ENCODE measurements at regions not wholly inside any gene's neighbourhood (a gene's known extent, or its start where the extent isn't known, plus 50 kb on each side); places are given as distances from the start of the nearest gene placed in this dataset.

GRCh38 chr1:80072563-80072962, 1066.0 kb upstream of the ADGRL4 start:
- no peak for DNase-seq

GRCh38 chr1:80066060-80066459, 1059.5 kb upstream of the ADGRL4 start:
- DNase-seq, result no peak

- DNase-seq, result no peak
Observed at GRCh38 chr1:80064524-80064923, 1058.0 kb upstream of the ADGRL4 start.

- DNase-seq, result no peak
Observed at GRCh38 chr1:80059940-80060339, 1053.4 kb upstream of the ADGRL4 start.

GRCh38 chr1:80056179-80056578, 1049.6 kb upstream of the ADGRL4 start:
- no peak for DNase-seq

- peak in 1 of 2 donors; percentile 4 for DNase-seq
Observed at GRCh38 chr1:80054129-80054528, 1047.6 kb upstream of the ADGRL4 start.

- no peak for DNase-seq
Observed at GRCh38 chr1:80053613-80054012, 1047.1 kb upstream of the ADGRL4 start.

GRCh38 chr1:80050523-80050922, 1044.0 kb upstream of the ADGRL4 start:
- DNase-seq, result no peak

GRCh38 chr1:80050085-80050484, 1043.6 kb upstream of the ADGRL4 start:
- DNase-seq, result no peak

GRCh38 chr1:80048716-80049115, 1042.2 kb upstream of the ADGRL4 start:
- no peak for DNase-seq

- no peak for DNase-seq
Observed at GRCh38 chr1:80047791-80048190, 1041.3 kb upstream of the ADGRL4 start.

- DNase-seq, result no peak
Observed at GRCh38 chr1:80044662-80045061, 1038.1 kb upstream of the ADGRL4 start.

- peak in 1 of 2 donors; percentile 2 for DNase-seq
Observed at GRCh38 chr1:80036690-80037432, 1030.3 kb upstream of the ADGRL4 start.

- no peak for DNase-seq
Observed at GRCh38 chr1:80023358-80023757, 1016.8 kb upstream of the ADGRL4 start.

GRCh38 chr1:80021891-80022290, 1015.4 kb upstream of the ADGRL4 start:
- DNase-seq, result no peak

- DNase-seq, result no peak
Observed at GRCh38 chr1:80018348-80018747, 1011.8 kb upstream of the ADGRL4 start.

GRCh38 chr1:80008934-80009333, 1002.4 kb upstream of the ADGRL4 start:
- no peak for DNase-seq

GRCh38 chr1:80003250-80003649, 996.7 kb upstream of the ADGRL4 start:
- DNase-seq, result no peak

GRCh38 chr1:79988401-79988800, 981.9 kb upstream of the ADGRL4 start:
- DNase-seq, result no peak

- DNase-seq, result peak; percentile 92 to 94
Observed at GRCh38 chr1:79982211-79982610, 975.7 kb upstream of the ADGRL4 start.

GRCh38 chr1:79981481-79981880, 975.0 kb upstream of the ADGRL4 start:
- DNase-seq, result peak in 1 of 2 donors; percentile 39

- DNase-seq, result no peak
Observed at GRCh38 chr1:79979346-79979745, 972.8 kb upstream of the ADGRL4 start.

GRCh38 chr1:79976287-79976686, 969.8 kb upstream of the ADGRL4 start:
- DNase-seq, result no peak

- no peak for DNase-seq
Observed at GRCh38 chr1:79974659-79975058, 968.1 kb upstream of the ADGRL4 start.

Measured in right lung (tissue), 2 donors.